ENCODE measurements at regions not wholly inside any gene's neighbourhood (a gene's known extent, or its start where the extent isn't known, plus 50 kb on each side); places are given as distances from the start of the nearest gene placed in this dataset.
"Not testable (repeated sequence)": the region's sequence is repeated elsewhere in the genome, so short reads cannot be mapped to it uniquely, and the experiment has no call there.

DNA sequence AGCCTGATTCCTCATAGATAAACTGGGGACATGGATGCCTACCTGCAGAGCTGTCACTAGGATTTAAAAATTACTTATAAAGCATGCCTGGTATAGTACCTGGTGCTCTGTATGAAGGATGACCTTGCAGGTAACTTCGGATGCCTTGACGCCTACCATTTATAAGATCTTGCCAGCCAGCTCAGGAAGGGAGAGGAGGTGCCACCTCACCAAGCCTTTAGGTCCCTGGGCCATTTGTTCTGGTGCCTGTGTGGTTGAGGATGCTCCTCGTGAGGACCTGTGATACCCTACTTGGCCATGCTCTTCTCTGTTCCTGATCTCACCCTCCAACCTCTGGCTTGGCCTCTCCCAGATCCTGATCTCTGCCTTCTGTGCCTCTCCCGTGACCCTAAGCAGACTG lies 85.2 kb downstream of the FDX1 start:
- Histone ChIP-seq H3K4me3 (ENCODE audit: low read length) (no peak overlapping the region), H3K27ac (ENCODE audit: low read length) (no peak overlapping the region), H3K36me3 (ENCODE audit: control insufficient read depth, insufficient read depth, low read length) (no peaks in the 10 kb centered on the region), H3K27me3 (ENCODE audit: control insufficient read depth, insufficient read depth, low read length) (no peaks in the 10 kb centered on the region), H3K4me1 (ENCODE audit: control insufficient read depth, insufficient read depth, low read length) (no peaks in the 10 kb centered on the region), H3K9me3 (ENCODE audit: control insufficient read depth, insufficient read depth, low read length) (no peaks in the 10 kb centered on the region)
- Mint-ChIP-seq H3K9me3 (peaks cover 0 to 2% of the 10 kb centered on the region in 2 donors), H3K36me3 (no peaks in the 10 kb centered on the region), H3K27ac (no peak overlapping the region), H3K4me1 (no peaks in the 10 kb centered on the region), H3K4me3 (no peak overlapping the region), H3K27me3 (ENCODE audit: low read depth in 2 of 2) (no peaks in the 10 kb centered on the region)
- TF ChIP-seq, protein P1, sequence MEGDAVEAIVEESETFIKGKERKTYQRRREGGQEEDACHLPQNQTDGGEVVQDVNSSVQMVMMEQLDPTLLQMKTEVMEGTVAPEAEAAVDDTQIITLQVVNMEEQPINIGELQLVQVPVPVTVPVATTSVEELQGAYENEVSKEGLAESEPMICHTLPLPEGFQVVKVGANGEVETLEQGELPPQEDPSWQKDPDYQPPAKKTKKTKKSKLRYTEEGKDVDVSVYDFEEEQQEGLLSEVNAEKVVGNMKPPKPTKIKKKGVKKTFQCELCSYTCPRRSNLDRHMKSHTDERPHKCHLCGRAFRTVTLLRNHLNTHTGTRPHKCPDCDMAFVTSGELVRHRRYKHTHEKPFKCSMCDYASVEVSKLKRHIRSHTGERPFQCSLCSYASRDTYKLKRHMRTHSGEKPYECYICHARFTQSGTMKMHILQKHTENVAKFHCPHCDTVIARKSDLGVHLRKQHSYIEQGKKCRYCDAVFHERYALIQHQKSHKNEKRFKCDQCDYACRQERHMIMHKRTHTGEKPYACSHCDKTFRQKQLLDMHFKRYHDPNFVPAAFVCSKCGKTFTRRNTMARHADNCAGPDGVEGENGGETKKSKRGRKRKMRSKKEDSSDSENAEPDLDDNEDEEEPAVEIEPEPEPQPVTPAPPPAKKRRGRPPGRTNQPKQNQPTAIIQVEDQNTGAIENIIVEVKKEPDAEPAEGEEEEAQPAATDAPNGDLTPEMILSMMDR (IDR thresholded peaks at IDR 0.05): no peak
- DNase-seq (no peak), ATAC-seq (no peak)
- WGBS (ENCODE audit: insufficient coverage): 87% methylated on average over 4 of the region's 4 CpGs
- intact Hi-C loops (cut with micrococcal nuclease): no loop called here

DNA sequence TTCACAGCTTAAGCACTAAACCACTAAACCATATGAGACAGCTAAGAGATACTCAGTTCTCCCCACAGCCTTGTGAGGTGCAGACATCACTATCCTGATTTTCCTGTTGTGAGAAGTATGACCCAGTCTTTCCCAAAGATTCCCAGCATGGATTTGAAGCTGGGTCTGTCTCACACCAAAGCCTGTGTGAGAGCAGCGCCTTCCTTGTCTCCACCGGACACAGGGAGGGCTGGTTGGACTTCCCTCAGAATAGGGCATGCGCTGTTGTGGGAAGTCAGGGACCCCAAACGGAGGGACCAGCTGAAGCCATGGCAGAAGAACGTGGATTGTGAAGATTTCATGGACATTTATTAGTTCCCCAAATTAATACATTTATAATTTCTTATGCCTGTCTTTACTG lies 87.6 kb downstream of the FDX1 start:
- H3K4me3 ChIP-seq (ENCODE audit: low read length); H3K36me3 ChIP-seq (ENCODE audit: control insufficient read depth, insufficient read depth, low read length); intact Hi-C loops (cut with micrococcal nuclease); ATAC-seq; H3K27me3 ChIP-seq (ENCODE audit: control insufficient read depth, insufficient read depth, low read length); H3K9me3 Mint-ChIP-seq; H3K27me3 Mint-ChIP-seq (ENCODE audit: low read depth in 2 of 2); H3K9me3 ChIP-seq (ENCODE audit: control insufficient read depth, insufficient read depth, low read length); H3K27ac ChIP-seq (ENCODE audit: low read length); DNase-seq; H3K36me3 Mint-ChIP-seq; H3K4me3 Mint-ChIP-seq; H3K27ac Mint-ChIP-seq: not testable (repeated sequence)
- peaks cover 5 to 11% of the 10 kb centered on the region in 2 donors for H3K4me1 Mint-ChIP-seq
- H3K4me1 ChIP-seq (ENCODE audit: control insufficient read depth, insufficient read depth, low read length): peaks cover 11% of the 10 kb centered on the region
- WGBS (ENCODE audit: insufficient coverage): 92% methylated on average over 4 of the region's 5 CpGs

DNA sequence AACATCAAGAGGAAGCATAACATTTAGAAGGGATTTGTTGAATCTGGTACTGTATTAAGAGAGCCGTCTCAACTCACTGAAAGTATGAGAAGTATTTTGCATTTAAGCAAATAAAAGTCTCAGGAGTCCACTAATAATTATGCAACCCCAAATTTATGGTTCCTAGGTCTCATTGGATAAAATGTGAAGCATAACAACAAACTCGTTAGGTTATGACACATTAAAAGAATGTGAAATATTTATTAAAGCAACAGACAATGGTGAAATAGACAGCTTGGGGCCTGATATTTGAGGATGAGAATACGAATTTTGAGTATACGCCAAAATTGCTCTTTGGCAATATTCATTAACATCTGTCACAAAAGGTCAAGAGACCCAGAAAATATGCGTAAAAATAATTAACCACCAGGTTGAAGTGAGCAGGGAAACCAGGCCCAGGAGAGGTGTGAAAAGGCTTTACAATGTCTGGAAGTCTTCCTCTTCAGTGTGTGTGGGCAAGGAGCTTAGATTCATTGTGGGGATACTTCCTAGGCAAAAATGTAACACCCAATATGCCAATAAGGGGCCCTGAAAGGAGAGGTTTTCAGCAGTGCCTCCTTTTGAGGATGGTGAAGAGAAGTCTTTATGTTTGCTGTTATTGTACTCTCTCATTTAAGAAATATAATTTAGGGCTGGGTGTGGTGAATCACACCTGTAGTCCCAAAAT lies 89.2 kb downstream of the FDX1 start:
- DNase-seq (no peak), ATAC-seq (no peak)
- H3K27ac Mint-ChIP-seq: no peak overlapping the region
- intact Hi-C loops (cut with micrococcal nuclease): no loop called here
- H3K36me3 Mint-ChIP-seq: no peaks in the 10 kb centered on the region
- no peak overlapping the region for H3K27ac ChIP-seq (ENCODE audit: low read length)
- no peaks in the 10 kb centered on the region for H3K27me3 Mint-ChIP-seq (ENCODE audit: low read depth in 2 of 2)
- TF ChIP-seq, protein P1 (IDR thresholded peaks at IDR 0.05): no peak
- no peaks in the 10 kb centered on the region for H3K27me3 ChIP-seq (ENCODE audit: control insufficient read depth, insufficient read depth, low read length)
- no peaks in the 10 kb centered on the region for H3K36me3 ChIP-seq (ENCODE audit: control insufficient read depth, insufficient read depth, low read length)
- no peaks in the 10 kb centered on the region for H3K9me3 ChIP-seq (ENCODE audit: control insufficient read depth, insufficient read depth, low read length)
- no peak overlapping the region for H3K4me3 Mint-ChIP-seq
- H3K4me1 Mint-ChIP-seq: peaks cover 11 to 18% of the 10 kb centered on the region in 2 donors
- H3K9me3 Mint-ChIP-seq: peaks cover 0 to 2% of the 10 kb centered on the region in 2 donors
- 83% methylated on average over 2 of the region's 5 CpGs for WGBS (ENCODE audit: insufficient coverage)
- peaks cover 19% of the 10 kb centered on the region for H3K4me1 ChIP-seq (ENCODE audit: control insufficient read depth, insufficient read depth, low read length)
- no peak overlapping the region for H3K4me3 ChIP-seq (ENCODE audit: low read length)

DNA sequence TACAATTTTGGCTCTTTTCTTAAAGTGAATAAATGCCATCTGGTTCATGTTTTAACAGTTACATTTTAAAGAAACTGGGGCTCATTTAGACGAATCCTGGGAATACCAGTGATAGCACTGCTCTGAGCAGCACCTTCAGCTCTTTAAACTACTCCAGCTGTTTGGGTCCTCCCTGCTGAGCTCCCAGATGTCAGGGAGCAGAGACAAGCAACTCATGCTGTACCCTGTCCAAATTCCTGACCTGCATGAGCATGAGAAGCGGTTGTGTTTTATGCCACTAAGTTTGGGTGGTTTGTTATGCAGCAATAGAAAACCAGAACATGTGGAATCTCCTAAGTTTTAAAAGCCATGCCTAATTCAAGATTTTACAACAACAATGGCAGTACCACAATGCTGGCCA lies 90.0 kb downstream of the FDX1 start:
- Mint-ChIP-seq H3K9me3 (peaks cover 0 to 2% of the 10 kb centered on the region in 2 donors), H3K27me3 (ENCODE audit: low read depth in 2 of 2) (no peaks in the 10 kb centered on the region), H3K4me3 (no peak overlapping the region), H3K36me3 (no peaks in the 10 kb centered on the region), H3K27ac (no peak overlapping the region), H3K4me1 (peaks cover 11 to 27% of the 10 kb centered on the region in 2 donors)
- ATAC-seq (no peak), DNase-seq (no peak)
- TF ChIP-seq, protein P1 (IDR thresholded peaks at IDR 0.05): no peak
- Histone ChIP-seq H3K27me3 (ENCODE audit: control insufficient read depth, insufficient read depth, low read length) (no peaks in the 10 kb centered on the region), H3K4me1 (ENCODE audit: control insufficient read depth, insufficient read depth, low read length) (peaks cover 19% of the 10 kb centered on the region), H3K36me3 (ENCODE audit: control insufficient read depth, insufficient read depth, low read length) (no peaks in the 10 kb centered on the region), H3K9me3 (ENCODE audit: control insufficient read depth, insufficient read depth, low read length) (no peaks in the 10 kb centered on the region), H3K27ac (ENCODE audit: low read length) (no peak overlapping the region), H3K4me3 (ENCODE audit: low read length) (no peak overlapping the region)
- intact Hi-C loops (cut with micrococcal nuclease): no loop called here
- 95% methylated on average over 2 of the region's 2 CpGs for WGBS (ENCODE audit: insufficient coverage)
